NCI-H2171 treated with DMSO at 0.1 percent for 48 hours (cell line): ENCODE measurements at regions not wholly inside any gene's neighbourhood (a gene's known extent, or its start where the extent isn't known, plus 50 kb on each side); places are given as distances from the start of the nearest gene placed in this dataset.

ENCODE experiments used
- DNase-seq: peaks from one replicate; lab custom pipeline; 2025; lab: John Stamatoyannopoulos, UW

DNA sequence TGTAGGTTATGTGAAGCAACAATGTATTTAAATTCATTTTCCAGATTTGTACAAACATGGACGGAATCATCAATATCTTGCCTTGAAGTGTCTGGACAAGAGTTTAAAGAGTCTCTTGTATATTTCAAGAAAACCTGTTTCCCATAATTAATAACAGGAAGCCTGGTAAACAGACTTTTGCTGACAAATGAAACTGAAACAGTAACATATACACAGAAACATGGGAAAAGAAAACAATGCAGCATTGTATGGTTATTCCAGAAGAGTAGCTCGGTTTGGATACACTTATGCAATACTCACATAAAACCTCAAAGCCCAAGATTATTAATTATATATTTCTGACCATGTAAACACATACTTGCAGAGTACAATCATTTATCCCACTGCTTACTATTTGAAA, 265.5 kb downstream of the PTPRC start:
- no peak for DNase-seq

DNA sequence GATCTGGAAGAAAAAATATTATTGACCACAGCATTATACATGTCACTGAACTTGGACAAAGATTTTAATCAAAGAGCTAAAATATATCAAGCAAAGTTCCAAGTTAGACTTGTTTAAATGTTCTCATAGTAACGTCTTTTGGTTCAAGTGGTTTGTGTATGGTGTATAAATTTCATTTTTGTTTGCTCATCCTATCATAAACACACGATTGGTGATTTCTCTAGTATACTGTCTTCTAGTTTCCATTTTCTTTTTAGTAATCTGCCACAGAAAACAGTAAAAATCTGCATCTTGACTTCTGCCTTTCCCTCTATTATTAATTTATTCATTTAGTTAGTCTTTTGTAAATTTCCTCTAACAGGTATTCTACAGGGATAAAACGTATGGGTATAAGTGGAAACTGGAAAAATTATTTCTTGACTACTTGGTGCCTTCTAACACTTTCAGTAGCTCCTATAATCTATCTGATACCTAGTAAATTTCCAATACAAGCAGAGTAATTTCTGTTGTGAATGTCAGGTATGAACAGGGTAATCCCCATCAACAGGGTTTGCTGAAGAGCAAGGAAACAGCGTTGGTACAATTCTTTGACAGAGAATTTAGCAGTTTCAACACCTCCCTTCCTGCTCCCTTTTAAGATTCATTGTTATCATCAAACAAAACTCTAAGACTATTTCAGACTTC, 268.0 kb downstream of the PTPRC start:
- no peak for DNase-seq

DNA sequence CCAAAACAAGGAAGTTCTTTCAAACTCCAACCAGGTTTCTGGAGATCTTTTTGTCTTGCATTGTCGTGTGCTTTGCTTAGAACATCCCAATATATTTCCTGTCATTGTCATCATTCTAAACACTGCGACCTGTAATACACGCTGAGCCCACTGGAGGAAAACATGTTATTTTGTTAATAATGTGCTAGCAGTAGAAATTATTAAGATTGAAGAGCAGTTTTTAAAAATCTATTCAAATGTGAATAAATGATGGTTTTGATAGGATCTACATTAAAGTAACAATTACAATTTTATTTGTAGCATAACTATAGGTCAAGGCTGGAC, 268.5 kb downstream of the PTPRC start:
- DNase-seq, result no peak

DNA sequence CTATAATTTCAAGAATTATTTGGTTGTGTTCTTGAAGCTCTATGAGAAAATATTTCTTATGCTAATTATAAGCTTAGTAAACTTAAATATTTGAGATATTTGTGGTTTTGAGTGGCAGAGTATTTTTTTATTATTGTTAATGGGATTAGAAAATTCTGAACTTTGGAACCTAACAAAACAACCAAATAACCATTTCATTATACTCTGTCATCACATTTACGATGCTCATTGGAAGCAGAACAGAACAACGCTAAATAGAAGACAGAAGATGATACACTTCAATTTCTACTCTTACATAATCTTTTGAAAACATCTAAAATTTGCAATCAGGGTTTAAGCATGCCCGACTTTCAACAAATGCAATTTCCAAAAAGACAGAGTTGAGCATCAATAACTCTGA, 270.2 kb downstream of the PTPRC start:
- DNase-seq, result no peak

DNA sequence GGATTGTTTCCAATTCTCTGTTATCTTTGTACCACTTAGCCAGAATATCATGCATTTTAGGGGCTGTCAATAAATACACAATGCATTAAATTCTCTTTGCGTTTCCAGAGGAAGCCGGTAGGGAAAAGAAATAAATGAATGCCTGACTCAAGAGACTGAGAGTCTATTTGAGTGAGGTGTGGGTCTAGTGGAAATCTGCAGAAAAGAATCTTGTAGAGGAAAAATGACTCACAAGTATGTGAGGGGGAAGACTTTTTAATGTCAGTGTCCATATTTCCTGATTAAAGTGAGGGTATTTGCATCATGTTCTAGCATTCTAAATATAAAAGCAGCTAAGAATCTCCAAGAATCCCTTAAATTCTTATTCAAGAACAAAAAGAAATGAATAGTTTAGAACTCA, 271.1 kb downstream of the PTPRC start:
- no peak for DNase-seq

DNA sequence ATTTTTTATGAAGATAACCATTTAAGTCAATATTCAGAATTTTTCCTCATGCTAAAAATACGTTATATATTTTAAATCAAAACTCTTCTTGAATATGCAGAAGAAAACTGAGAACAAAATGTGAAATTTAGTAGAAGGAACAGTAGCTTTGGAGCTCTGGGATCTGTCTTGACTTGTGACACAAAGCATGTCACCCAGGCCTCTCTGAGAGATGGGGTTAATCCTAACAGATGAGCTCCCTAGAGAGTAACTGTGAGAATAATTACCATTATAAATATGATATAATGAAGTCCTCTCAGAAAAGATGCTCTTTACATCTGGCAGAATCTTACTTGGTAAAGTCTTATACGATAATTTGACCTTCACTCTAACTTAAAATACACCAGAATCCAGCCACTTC, 272.0 kb downstream of the PTPRC start:
- no peak for DNase-seq

DNA sequence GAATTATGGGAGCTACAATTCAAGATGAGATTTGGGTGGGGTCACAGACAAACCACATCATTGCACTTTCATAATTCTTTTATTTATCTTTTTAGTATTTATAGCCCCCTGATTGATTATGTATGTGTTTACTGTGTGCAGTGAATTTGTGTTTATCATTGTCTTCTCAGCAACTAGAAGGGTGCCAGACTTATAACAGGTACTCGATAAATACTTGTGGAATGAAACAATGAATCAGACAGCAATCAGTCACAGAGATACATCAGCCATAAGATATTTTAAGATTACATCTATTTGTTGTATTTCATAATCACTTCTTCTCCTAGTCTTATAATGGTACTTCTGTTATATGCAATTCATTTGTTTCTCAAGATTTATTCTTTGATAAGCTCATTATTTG, 273.2 kb downstream of the PTPRC start:
- DNase-seq, result no peak

DNA sequence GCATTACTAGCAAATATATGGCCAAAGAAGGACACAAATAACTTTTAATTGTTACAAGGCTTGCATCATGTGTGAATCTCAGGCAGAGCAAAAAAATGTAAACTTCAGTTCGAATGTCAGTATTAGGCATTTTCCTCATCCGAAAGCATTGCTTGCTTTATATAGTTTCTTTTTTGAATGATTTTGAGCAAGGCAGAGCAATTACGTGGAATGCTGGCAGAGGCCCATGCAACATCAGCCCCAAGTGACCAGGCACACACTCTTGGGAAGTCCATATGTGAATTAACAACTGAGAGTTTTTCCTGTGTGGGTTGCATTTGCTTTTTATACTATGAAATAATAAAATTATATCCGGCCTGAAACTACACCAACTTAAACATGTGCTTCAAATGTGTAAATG, 274.8 kb downstream of the PTPRC start:
- no peak for DNase-seq

DNA sequence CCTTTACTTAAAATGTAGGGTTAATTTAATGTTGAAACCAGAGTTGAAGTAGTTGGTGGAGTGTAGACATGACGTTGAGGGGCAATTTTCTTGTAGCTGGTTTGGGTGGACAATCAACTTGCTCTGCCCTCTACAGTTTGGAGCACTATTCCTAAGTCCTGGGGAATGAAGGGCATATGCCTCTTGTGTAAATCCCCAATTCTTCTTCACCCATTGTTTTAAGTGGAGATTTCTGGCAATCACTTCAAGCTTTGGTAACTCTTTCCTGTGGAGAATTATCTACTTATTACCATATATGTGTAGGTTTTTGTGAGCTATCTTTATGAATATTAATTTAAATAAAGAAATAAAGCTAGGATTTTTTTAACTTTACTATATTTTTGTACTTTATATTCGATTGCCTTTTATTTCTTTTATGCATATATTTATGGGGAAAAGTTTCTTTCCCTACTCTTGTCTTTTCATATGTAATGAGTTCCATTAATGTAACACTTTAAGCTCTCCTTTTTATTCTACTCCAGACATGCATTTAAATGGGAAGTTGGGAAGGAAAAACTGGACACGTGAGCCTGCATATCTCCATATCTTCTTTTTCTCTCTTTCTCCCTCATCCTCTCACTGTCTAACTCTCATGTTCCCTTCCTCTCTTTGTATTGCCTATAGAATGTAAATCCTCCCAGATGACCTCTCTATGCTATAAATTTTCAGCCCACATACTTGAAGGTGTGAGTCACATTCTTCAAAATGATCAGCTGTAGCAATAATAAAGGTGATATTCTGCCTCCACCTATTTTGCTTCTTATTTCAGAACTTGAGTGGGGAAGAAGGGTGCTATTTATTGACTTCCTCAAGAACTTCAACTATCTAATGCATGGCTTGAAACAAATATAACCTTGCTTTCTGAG, 276.7 kb downstream of the PTPRC start:
- no peak for DNase-seq

DNA sequence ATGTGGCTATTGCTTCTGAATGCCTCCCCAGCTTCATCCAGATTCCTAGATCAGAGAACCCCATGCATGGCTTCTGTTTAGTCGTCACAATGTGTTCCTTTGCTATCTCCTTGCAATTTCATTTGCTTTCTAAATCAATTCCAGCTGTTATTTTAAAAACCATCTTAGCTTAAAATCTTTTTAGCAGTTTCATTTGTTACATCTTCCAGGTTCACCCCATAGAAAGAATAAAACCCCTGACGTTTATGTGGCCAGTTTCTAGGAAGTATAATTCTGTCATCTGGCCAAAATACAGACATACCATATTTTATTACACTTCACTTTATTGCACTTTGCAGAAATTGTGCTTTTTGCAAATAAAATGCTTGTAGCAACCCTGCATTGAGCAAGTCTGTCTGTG, 278.4 kb downstream of the PTPRC start:
- DNase-seq, result no peak

DNA sequence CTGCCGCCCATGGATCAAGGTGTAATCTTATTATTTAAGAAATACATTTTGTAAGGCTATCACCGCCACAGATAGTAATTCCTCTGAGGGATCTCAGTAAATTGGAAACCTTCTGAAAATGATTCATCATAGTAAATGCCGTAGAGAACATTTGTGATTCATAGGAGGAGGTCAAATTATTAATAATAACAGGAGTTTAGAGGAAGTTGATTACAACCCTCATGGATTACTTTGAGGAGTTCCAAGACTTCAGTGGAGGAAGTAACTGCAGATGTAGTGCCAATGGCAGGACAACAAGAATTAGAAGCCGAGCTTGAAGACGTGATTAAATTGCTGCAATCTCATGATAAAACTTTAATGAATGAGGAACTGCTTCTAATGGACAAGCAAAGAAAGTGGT, 280.1 kb downstream of the PTPRC start:
- no peak for DNase-seq

DNA sequence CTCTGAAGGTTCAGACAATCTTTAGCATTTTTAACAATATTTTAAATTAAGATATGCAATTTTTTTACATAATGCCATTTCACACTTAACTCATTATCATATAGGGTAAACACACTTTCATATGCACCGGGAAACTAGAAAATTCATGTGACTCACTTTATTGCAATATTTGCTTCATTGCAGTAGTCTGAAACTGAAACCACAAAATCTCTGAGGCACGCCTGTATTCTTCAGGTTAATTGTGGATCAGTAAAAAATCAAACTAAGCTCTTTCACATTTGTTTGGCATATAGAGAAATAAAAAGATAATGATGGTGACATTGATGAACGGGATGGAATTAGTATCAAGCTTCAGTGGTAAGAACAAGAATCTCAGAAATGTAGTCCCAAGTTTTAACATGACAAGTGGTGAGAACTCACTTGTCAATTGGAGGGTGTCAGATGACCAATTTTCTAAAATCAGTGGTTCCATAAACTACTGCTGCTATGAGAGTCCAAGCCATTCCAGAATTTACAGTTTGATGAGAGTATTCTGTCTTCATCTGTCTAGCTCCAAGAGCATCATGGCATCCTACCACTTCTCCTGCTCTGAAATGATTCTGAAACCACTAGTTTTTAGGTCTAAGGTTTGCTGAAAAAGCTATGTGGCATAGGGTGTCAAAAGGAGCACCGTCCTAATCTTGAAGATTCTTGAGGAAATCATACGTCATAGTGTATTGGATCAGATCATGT, 281.0 kb downstream of the PTPRC start:
- no peak for DNase-seq

DNA sequence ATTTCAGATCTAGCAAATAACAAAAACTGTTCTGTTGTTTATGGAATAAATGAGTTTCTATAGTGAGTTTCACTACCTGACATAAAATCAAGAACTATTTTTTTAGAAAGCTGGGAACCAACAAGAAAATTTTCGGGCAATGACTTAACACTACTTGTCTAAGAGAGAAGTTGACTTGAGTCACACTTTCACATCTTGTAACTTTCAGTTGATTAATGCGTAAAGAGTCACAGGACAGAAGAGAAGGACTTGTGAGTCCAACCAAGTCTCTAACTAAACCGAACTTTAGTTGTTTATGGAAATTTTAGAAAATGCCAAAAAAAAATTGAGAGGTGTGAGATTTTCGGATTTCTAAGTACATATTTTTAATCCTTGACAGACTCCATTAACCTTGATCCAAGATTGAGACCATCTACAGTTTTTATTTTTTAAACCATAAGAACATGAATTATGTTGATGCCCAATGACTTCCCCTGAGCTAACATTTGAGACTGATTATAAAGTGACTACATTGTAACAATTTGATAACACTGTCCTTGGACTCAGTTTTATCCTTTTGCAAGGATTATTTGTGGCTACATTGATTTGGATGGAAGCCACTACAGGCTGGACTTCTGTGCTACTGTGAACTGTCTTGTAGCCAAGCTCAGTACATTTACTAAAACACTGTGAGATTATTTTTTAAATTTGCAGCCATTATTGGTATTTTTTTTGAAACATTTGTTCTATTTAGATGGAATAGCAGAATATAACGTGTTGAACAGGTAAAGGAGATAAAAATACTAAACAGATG, 284.0 kb downstream of the PTPRC start:
- no peak for DNase-seq

DNA sequence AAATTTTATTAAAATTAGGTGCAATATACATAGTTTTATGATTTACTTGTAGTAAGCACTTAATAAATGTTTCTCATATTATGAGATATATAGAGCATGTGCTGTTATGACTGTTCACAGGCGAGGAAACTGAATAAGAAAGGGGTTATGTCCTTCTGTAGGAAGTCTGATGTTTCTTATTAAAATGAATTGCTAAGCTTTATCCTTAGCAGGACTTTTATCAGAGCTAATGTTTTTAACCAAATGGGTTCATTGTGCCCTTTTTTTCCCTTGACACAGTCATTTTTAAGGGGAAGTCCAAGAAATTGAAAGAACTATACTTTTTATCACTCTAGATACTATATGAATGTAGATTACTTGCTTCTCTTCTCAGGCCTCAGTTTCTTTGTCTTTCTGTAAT, 285.2 kb downstream of the PTPRC start:
- no peak for DNase-seq

DNA sequence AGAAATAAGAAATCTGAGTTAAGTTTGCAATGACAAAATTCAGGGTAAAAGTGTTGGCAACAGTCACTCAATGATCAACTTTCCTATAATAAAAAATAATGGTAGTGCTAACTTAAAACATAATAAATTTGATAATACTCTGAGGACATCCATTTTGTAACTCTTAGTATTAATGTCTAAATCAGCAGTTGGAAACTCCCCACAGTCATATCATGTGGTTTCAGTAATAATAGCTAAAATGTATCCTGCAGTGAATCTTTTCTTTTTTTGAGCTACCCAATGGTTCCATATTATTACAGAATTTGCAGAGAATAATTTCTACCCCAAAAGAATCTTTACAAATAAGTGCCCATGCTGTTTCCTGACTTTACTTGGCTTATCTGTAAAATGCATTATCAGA, 286.7 kb downstream of the PTPRC start:
- DNase-seq, result no peak

DNA sequence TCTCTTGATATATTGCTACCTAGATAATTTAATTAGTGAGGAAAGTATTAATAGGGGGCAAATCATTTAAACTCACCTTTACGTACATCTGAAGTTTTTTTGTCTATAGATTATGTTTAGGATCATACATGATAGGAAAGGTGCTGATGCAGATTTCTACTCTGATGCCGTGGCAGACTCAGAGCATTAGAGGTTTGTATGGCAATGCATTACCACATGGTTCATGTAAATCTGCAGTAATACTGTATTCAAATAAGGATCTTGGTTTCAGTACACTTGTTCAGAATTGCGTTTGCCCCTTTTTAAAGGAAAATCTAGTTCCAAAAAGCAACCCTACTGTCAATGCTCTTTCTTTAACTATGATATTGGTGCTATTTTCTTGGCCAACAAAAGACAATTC, 288.3 kb downstream of the PTPRC start:
- no peak for DNase-seq

DNA sequence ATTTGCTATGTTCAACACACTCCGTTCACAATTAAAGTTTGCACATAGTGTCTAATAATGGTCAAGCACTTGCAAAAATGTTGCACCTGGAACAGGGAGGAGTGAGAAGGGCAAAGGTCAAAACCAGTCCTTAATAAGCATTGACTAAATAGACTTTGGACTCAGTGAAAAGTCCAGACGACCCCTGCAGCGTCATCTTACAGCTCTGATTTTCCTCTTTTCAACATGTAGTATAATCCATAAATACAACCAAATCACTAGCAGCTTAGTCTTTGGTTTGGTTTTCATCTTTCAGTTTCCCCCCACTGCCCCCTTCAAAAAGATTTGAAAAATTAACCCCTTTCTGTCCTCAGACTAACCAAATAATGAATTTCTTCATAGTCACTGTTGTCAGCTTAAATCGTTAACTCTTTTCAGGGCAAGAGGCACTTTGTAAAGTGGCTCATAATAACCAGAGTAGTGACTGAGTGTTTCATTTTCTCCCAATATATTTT, 290.3 kb downstream of the PTPRC start:
- DNase-seq, result no peak

DNA sequence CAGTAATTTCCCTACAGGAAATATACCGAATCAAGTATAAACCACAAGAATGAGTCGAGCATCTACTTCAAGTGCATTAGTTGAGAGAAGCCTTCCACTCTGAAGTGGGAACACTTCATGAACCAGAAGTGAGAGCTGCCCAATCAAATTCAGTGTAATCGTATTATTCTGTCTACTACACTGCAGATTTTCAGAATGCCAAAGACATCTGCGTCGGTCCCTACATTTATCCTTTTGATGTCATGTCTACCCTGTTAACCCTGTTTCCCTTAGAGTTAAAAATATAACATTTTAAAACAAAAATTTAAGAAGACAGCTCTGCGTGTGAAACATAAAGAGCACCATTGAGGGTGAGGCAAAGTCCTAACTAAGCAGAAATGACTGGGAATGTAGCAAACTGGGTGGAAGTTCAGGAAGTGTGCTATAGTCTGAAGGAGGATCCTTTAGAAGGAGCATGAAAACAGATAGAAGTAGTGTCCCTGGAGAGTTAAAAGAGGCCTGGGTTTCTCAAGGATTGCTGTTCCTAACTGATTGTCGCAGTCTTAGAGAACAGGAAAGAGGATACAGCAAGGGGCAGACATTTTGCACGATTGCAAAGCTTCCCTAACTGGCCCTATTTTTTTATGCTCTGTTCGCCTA, 291.2 kb downstream of the PTPRC start:
- DNase-seq, result no peak

DNA sequence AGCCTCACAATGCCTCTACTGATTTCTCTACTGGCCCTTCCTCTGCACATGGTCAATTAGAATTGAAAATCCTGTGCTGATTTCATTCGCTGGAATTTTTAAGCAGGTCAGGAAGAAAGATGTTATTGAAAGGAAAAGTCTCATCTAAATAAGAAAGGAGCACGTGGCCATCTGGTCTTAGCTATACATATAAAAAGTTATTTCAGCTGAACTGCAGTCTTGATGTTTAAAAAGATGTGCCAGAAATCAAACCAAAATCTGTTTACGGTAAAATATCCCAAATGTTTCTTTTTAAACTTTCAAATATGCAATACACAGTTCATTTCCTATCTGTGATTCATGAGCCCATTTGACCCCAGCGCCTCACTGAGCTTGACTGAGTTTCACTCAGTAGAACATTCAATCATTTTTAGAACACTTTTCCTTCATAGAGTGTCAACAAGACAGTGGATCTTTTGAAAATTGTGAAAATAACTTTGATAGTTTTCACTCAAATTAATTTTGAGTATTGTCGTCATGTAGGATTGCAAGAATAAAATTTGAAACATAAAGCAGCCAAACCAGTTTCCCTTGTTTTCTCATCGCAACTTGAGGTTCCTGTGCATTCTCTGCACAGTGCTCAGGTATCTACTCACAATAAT, 293.6 kb downstream of the PTPRC start:
- no peak for DNase-seq

DNA sequence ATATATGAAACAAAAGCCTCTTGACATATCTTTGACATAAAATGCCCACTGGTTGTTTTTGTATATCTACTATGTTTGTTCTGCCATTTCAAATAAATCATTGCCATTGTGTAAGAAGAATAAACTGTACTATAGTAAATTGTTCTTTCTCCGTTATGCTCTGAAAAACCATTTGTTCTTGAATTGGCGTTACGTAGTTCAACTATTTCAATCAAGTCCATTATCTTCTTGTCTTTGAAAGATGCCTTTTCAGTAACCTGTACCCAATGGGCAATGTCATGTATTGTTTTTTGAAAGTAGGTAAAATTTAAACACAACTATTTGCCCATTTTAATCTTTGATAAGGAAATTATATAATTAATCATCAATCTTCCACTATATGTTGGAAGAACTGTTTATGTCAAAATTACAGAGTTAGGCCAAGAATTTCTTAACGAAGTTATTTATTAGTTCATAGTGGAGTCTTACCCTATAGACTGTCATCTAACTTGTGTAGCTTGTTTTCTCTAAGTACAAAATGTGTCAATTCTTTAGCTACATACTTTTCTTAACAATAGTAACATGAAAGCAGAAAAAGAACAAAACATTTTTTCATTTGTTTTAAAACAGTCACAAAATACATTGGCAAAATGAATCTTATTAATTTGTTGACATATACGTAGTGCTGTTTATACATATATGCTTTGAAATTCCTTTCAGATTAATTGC, 294.8 kb downstream of the PTPRC start:
- no peak for DNase-seq
